ENCODE measurements at regions not wholly inside any gene's neighbourhood (a gene's known extent, or its start where the extent isn't known, plus 50 kb on each side); places are given as distances from the start of the nearest gene placed in this dataset.

GRCh38 chr3:189459231-189459630 is 172.0 kb upstream of the TP63 start:
- intact Hi-C loops (cut with micrococcal nuclease; ENCODE audit: unreplicated experiment): no loop called here
- FAIRE-seq: no peak
- DNase-seq (ENCODE audit: low read depth, low spot score): no peak
- Histone ChIP-seq H3K27me3 (replicated peaks in 1 of 2; ENCODE audit: control insufficient read depth in 2 of 2, insufficient read depth in 2 of 2, low read length in 1 of 2) (no peaks in the 10 kb centered on the region), H2AFZ (ENCODE audit: control insufficient read depth, low read depth, low read length) (no peak overlapping the region), H3K4me1 (ENCODE audit: control insufficient read depth, insufficient read depth, low read length) (no peaks in the 10 kb centered on the region), H3K9ac (ENCODE audit: control insufficient read depth, insufficient read depth, low read length) (no peak overlapping the region), H3K4me2 (ENCODE audit: control insufficient read depth, insufficient read depth) (no peak overlapping the region), H3K79me2 (ENCODE audit: control insufficient read depth, insufficient read depth, low read length) (no peaks in the 10 kb centered on the region), H3K27ac (ENCODE audit: control insufficient read depth, insufficient read depth) (no peak overlapping the region), H3K9me3 (replicated peaks; ENCODE audit: control insufficient read depth, insufficient read depth, low read length) (no peaks in the 10 kb centered on the region), H4K20me1 (ENCODE audit: control insufficient read depth, insufficient read depth) (no peaks in the 10 kb centered on the region), H3K36me3 (ENCODE audit: control insufficient read depth in 2 of 2, insufficient read depth in 2 of 2, low read length in 1 of 2) (no peaks in the 10 kb centered on the region), H3K4me3 (no peak overlapping the region)
- POLR2A ChIA-PET: no interaction called here
- SMC1A ChIA-PET (ENCODE audit: uncharacterized antibody, unreplicated experiment): no interaction called here
- no peak for ATAC-seq
- TF ChIP-seq, protein P1, sequence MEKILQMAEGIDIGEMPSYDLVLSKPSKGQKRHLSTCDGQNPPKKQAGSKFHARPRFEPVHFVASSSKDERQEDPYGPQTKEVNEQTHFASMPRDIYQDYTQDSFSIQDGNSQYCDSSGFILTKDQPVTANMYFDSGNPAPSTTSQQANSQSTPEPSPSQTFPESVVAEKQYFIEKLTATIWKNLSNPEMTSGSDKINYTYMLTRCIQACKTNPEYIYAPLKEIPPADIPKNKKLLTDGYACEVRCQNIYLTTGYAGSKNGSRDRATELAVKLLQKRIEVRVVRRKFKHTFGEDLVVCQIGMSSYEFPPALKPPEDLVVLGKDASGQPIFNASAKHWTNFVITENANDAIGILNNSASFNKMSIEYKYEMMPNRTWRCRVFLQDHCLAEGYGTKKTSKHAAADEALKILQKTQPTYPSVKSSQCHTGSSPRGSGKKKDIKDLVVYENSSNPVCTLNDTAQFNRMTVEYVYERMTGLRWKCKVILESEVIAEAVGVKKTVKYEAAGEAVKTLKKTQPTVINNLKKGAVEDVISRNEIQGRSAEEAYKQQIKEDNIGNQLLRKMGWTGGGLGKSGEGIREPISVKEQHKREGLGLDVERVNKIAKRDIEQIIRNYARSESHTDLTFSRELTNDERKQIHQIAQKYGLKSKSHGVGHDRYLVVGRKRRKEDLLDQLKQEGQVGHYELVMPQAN (conservative IDR thresholded peaks at IDR 0.05): no peak
- TF ChIP-seq LARP7 (IDR thresholded peaks at IDR 0.05) (no peak), IRF5 (IDR thresholded peaks at IDR 0.05; ENCODE audit: borderline replicate concordance) (no peak), RUNX3 (IDR thresholded peaks at IDR 0.05; ENCODE audit: low read length) (no peak), NFYB (IDR thresholded peaks at IDR 0.05; ENCODE audit: insufficient read depth, low read depth, low read length) (no peak), MLLT1 (IDR thresholded peaks at IDR 0.05) (no peak), SIX5 (IDR thresholded peaks at IDR 0.05; ENCODE audit: low read depth, low read length, severe bottlenecking) (no peak), YY1 (IDR thresholded peaks at IDR 0.05; ENCODE audit: low read depth, low read length) (no peak), SMC3 (IDR thresholded peaks at IDR 0.05; ENCODE audit: borderline replicate concordance, low read length) (no peak), STAT1 (conservative IDR thresholded peaks at IDR 0.05) (no peak), EGR1 (IDR thresholded peaks at IDR 0.05; ENCODE audit: borderline replicate concordance in 1 of 2, low read depth in 2 of 2, low read length in 2 of 2) (no peak)
- TF ChIP-seq, protein P2, sequence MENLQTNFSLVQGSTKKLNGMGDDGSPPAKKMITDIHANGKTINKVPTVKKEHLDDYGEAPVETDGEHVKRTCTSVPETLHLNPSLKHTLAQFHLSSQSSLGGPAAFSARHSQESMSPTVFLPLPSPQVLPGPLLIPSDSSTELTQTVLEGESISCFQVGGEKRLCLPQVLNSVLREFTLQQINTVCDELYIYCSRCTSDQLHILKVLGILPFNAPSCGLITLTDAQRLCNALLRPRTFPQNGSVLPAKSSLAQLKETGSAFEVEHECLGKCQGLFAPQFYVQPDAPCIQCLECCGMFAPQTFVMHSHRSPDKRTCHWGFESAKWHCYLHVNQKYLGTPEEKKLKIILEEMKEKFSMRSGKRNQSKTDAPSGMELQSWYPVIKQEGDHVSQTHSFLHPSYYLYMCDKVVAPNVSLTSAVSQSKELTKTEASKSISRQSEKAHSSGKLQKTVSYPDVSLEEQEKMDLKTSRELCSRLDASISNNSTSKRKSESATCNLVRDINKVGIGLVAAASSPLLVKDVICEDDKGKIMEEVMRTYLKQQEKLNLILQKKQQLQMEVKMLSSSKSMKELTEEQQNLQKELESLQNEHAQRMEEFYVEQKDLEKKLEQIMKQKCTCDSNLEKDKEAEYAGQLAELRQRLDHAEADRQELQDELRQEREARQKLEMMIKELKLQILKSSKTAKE (IDR thresholded peaks at IDR 0.05; ENCODE audit: low read depth, poor library complexity, severe bottlenecking): no peak
- TF ChIP-seq, protein P3, sequence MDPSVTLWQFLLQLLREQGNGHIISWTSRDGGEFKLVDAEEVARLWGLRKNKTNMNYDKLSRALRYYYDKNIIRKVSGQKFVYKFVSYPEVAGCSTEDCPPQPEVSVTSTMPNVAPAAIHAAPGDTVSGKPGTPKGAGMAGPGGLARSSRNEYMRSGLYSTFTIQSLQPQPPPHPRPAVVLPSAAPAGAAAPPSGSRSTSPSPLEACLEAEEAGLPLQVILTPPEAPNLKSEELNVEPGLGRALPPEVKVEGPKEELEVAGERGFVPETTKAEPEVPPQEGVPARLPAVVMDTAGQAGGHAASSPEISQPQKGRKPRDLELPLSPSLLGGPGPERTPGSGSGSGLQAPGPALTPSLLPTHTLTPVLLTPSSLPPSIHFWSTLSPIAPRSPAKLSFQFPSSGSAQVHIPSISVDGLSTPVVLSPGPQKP (IDR thresholded peaks at IDR 0.05; ENCODE audit: low read depth, low read length): no peak
- no TSS peak for BruUV-seq (replicated peaks)
- in situ Hi-C loops (cut with MboI): no loop called here
- CTCF ChIA-PET: no interaction called here
- RAD21 ChIA-PET (ENCODE audit: unreplicated experiment): no interaction called here
- 86% methylated on average over 2 of the region's 2 CpGs for WGBS (ENCODE audit: insufficient coverage, insufficient replicate concordance, low lambda C conversion rate, missing lambda C conversion rate)

All from GM12878 (cell line).